ENCODE measurements at regions not wholly inside any gene's neighbourhood (a gene's known extent, or its start where the extent isn't known, plus 50 kb on each side); places are given as distances from the start of the nearest gene placed in this dataset.

GRCh38 chr3:66692766-66693150, 191.9 kb upstream of the LRIG1 start:
- DNase-seq, result no peak

- no peak for DNase-seq
These were observed 192.7 kb upstream of the LRIG1 start for GRCh38 chr3:66693461-66694031.

- no peak for DNase-seq
These were observed 201.3 kb upstream of the LRIG1 start for GRCh38 chr3:66702126-66702525.

- no peak for DNase-seq
These were observed 202.7 kb upstream of the LRIG1 start for GRCh38 chr3:66703501-66703900.

GRCh38 chr3:66705076-66705475, 204.3 kb upstream of the LRIG1 start:
- DNase-seq, result no peak

- no peak for DNase-seq
These were observed 206.1 kb upstream of the LRIG1 start for GRCh38 chr3:66706890-66707289.

GRCh38 chr3:66709532-66709931, 208.7 kb upstream of the LRIG1 start:
- DNase-seq, result no peak

- DNase-seq, result no peak
These were observed 211.4 kb upstream of the LRIG1 start for GRCh38 chr3:66712210-66712609.

- DNase-seq, result no peak
These were observed 213.1 kb upstream of the LRIG1 start for GRCh38 chr3:66713921-66714320.

GRCh38 chr3:66715806-66716205, 215.0 kb upstream of the LRIG1 start:
- DNase-seq, result no peak

GRCh38 chr3:66717806-66718205, 217.0 kb upstream of the LRIG1 start:
- no peak for DNase-seq

- DNase-seq, result no peak
These were observed 219.1 kb upstream of the LRIG1 start for GRCh38 chr3:66719796-66720356.

- no peak for DNase-seq
These were observed 219.7 kb upstream of the LRIG1 start for GRCh38 chr3:66720508-66720907.

GRCh38 chr3:66722675-66723074, 221.9 kb upstream of the LRIG1 start:
- DNase-seq, result no peak

- no peak for DNase-seq
These were observed 222.4 kb upstream of the LRIG1 start for GRCh38 chr3:66723231-66723630.

GRCh38 chr3:66729687-66730393, 229.0 kb upstream of the LRIG1 start:
- no peak for DNase-seq

- no peak for DNase-seq
These were observed 238.0 kb upstream of the LRIG1 start for GRCh38 chr3:66738625-66739365.

GRCh38 chr3:66740260-66740659, 239.4 kb upstream of the LRIG1 start:
- no peak for DNase-seq

- no peak for DNase-seq
These were observed 243.7 kb upstream of the LRIG1 start for GRCh38 chr3:66744521-66744920.

GRCh38 chr3:66744986-66745385, 244.2 kb upstream of the LRIG1 start:
- no peak for DNase-seq

- DNase-seq, result no peak
These were observed 246.4 kb upstream of the LRIG1 start for GRCh38 chr3:66747261-66747660.

GRCh38 chr3:66747696-66748095, 246.9 kb upstream of the LRIG1 start:
- DNase-seq, result no peak

- no peak for DNase-seq
These were observed 247.5 kb upstream of the LRIG1 start for GRCh38 chr3:66748175-66748876.

Measured in RPMI8226 (cell line).